Activated CD4-positive, alpha-beta T cell treated with anti-CD3 and anti-CD28 coated beads, Interleukin-2, amount 50 U/mL, for 16 hours (primary cell): ENCODE measurements at regions not wholly inside any gene's neighbourhood (a gene's known extent, or its start where the extent isn't known, plus 50 kb on each side); places are given as distances from the start of the nearest gene placed in this dataset.
A peak's percentile ranks its signal among the peaks of the same experiment; 100 is the strongest.
"Not testable (repeated sequence)": the region's sequence is repeated elsewhere in the genome, so short reads cannot be mapped to it uniquely, and the experiment has no call there.

Source experiments
- DNase-seq: peaks from one replicate; pipeline ENCODE4 v3.0.0-alpha.2; 2020

GRCh38 chr6:63487103-63487813 is 85.0 kb upstream of the LOC128125822 start:
- DNase-seq = no peak

GRCh38 chr6:63491119-63491518 is 81.2 kb upstream of the LOC128125822 start:
- DNase-seq = no peak

- DNase-seq = no peak
These were observed 79.8 kb upstream of the LOC128125822 start for GRCh38 chr6:63492476-63492875.

GRCh38 chr6:63493557-63493956 is 78.7 kb upstream of the LOC128125822 start:
- no peak for DNase-seq

- DNase-seq = no peak
These were observed 75.9 kb upstream of the LOC128125822 start for GRCh38 chr6:63496361-63496804.

GRCh38 chr6:63502156-63502555 is 70.1 kb upstream of the LOC128125822 start:
- no peak for DNase-seq

GRCh38 chr6:63503199-63503598 is 69.1 kb upstream of the LOC128125822 start:
- DNase-seq = no peak

- DNase-seq = peak; percentile 64
These were observed 67.4 kb upstream of the LOC128125822 start for GRCh38 chr6:63504777-63505384.

GRCh38 chr6:63507096-63507495 is 65.2 kb upstream of the LOC128125822 start:
- DNase-seq = no peak

- no peak for DNase-seq
These were observed 62.5 kb upstream of the LOC128125822 start for GRCh38 chr6:63509652-63510352.

- no peak for DNase-seq
These were observed 62.0 kb upstream of the LOC128125822 start for GRCh38 chr6:63510353-63510686.

GRCh38 chr6:63510849-63511248 is 61.4 kb upstream of the LOC128125822 start:
- DNase-seq = no peak

GRCh38 chr6:63514488-63515173 is 57.6 kb upstream of the LOC128125822 start:
- DNase-seq = no peak

- not testable (repeated sequence) for DNase-seq
These were observed 57.1 kb upstream of the LOC128125822 start for GRCh38 chr6:63515227-63515626.

GRCh38 chr6:63516186-63516944 is 55.9 kb upstream of the LOC128125822 start:
- DNase-seq = no peak

- no peak for DNase-seq
These were observed 55.1 kb upstream of the LOC128125822 start for GRCh38 chr6:63517221-63517620.

- no peak for DNase-seq
These were observed 50.6 kb upstream of the LOC128125822 start for GRCh38 chr6:63521475-63522210.
